ENCODE measurements at regions not wholly inside any gene's neighbourhood (a gene's known extent, or its start where the extent isn't known, plus 50 kb on each side); places are given as distances from the start of the nearest gene placed in this dataset.

- H3K27ac ChIP-seq: no peak overlapping the region
- DNase-seq (ENCODE audit: low spot score): no peak
- ChIA-PET POLR2A (ENCODE audit: low non-redundant PET) (no interaction called here), CTCF (interaction anchor here (0.7 kb wide), 1 partner anchor 189 kb away, joined by 3 read pairs; no protein-coding TSS in a partner anchor)
- TF ChIP-seq, protein P1, sequence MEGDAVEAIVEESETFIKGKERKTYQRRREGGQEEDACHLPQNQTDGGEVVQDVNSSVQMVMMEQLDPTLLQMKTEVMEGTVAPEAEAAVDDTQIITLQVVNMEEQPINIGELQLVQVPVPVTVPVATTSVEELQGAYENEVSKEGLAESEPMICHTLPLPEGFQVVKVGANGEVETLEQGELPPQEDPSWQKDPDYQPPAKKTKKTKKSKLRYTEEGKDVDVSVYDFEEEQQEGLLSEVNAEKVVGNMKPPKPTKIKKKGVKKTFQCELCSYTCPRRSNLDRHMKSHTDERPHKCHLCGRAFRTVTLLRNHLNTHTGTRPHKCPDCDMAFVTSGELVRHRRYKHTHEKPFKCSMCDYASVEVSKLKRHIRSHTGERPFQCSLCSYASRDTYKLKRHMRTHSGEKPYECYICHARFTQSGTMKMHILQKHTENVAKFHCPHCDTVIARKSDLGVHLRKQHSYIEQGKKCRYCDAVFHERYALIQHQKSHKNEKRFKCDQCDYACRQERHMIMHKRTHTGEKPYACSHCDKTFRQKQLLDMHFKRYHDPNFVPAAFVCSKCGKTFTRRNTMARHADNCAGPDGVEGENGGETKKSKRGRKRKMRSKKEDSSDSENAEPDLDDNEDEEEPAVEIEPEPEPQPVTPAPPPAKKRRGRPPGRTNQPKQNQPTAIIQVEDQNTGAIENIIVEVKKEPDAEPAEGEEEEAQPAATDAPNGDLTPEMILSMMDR (conservative IDR thresholded peaks at IDR 0.05; ENCODE audit: low read depth): no peak
These were observed 250.4 kb downstream of the MRTFB start for GRCh38 chr16:14321542-14321941.

DNA sequence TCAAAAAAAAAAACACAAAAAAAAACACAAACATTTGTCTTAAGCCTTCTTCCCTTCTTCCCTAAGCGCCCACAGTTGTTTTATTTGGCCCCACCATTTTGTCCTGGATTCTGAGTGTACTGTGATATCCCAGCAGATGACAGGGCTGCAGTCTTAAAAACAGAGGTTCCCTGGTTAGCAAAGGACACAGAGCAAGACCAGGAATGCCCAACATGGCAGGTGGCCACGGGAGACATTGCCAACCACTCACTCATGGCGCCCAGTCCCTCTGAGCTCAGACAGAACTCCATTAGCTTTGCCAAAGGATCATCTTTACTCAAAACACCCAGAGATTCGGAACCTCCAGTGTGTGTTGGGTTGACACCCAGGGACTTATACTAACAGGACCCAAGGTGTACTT is 249.3 kb downstream of the MRTFB start:
- POLR2A ChIA-PET (ENCODE audit: low non-redundant PET): no interaction called here

More for the DNA sequence above, 249.3 kb downstream of the MRTFB start:
- no peak for DNase-seq (ENCODE audit: low spot score)
- CTCF ChIA-PET: interaction anchor here (0.5 to 1.2 kb wide), 2 partner anchors 11 to 17 kb away, joined by 3 to 7 read pairs; no protein-coding TSS in a partner anchor
- TF ChIP-seq, protein P1 (conservative IDR thresholded peaks at IDR 0.05; ENCODE audit: low read depth): no peak
- H3K27ac ChIP-seq: no peak overlapping the region

Data from RWPE1 (cell line).